ENCODE measurements at regions not wholly inside any gene's neighbourhood (a gene's known extent, or its start where the extent isn't known, plus 50 kb on each side); places are given as distances from the start of the nearest gene placed in this dataset.

GRCh38 chr1:182143154-182143657 is 81.7 kb upstream of the ZNF648 start (continued):
- TF ChIP-seq REST (IDR thresholded peaks at IDR 0.05; ENCODE audit: borderline replicate concordance) (peak; percentile 96), REST (CRISPR knock-in tag; IDR thresholded peaks at IDR 0.05; ENCODE audit: low read depth) (no peak), E2F4 (CRISPR knock-in tag; IDR thresholded peaks at IDR 0.05; ENCODE audit: low read depth) (no peak), ZNF592 (IDR thresholded peaks at IDR 0.05) (0 out of 2 replicates have a peak, but pooled peaks have one; percentile 44), HDAC2 (IDR thresholded peaks at IDR 0.05) (no peak), ARID3A (IDR thresholded peaks at IDR 0.05; ENCODE audit: borderline replicate concordance, low read depth, low read length) (peak; percentile 40; the same call in 1 of the 2 replicates), ZNF584 (CRISPR knock-in tag; IDR thresholded peaks at IDR 0.05; ENCODE audit: low read depth) (no peak), ZNF274 (IDR thresholded peaks at IDR 0.05; ENCODE audit: borderline replicate concordance, low read depth, low read length) (no peak), ZBTB7A (IDR thresholded peaks at IDR 0.05; ENCODE audit: borderline replicate concordance, control insufficient read depth, low read depth, low read length) (peak; percentile 15; the same call in 1 of the 2 replicates), TOE1 (IDR thresholded peaks at IDR 0.05; ENCODE audit: borderline replicate concordance) (0 out of 2 replicates have a peak, but pooled peaks have one; percentile 3), TOE1 (CRISPR knock-in tag; IDR thresholded peaks at IDR 0.05; ENCODE audit: borderline replicate concordance, low read depth) (no peak), ARHGAP35 (IDR thresholded peaks at IDR 0.05; ENCODE audit: partially characterized antibody) (peak; percentile 7)

Data from K562 (cell line).